IMR-90 (cell line): ENCODE measurements at regions not wholly inside any gene's neighbourhood (a gene's known extent, or its start where the extent isn't known, plus 50 kb on each side); places are given as distances from the start of the nearest gene placed in this dataset.

ENCODE experiments used
- ATAC-seq: fragments of 200-7000 bp; cut with Tn5 transposase; 2 replicates; pipeline ENCODE4 v1.9.1; 2020; ENCODE audit warnings: low read depth, mild to moderate bottlenecking, moderate library complexity
- BruUV-seq: library from RNA; stranded (reverse); fragments of 400-500 nt; replicated peaks from 2 replicates; lab custom pipeline; 2021; lab: Mats Ljungman, UMichigan
- CTCF ChIA-PET: fragments of 300-600 bp; formaldehyde crosslinking; extraction: SDS; loops from one replicate; lab custom pipeline; 2021; ENCODE audit warnings: antibody characterized with exemption; lab: Yijun Ruan, JAX
- POLR2A ChIA-PET: fragments of 300-600 bp; sonication (Branson Sonifier 250); formaldehyde crosslinking; loops from one replicate; lab custom pipeline; 2022; ENCODE audit warnings: antibody characterized with exemption; ENCODE audit not compliant: unreplicated experiment; lab: Charles Lee
- DNase-seq: peaks from one replicate; pipeline ENCODE4 v3.0.0; 2013
- H2AFZ ChIP-seq: replicated peaks from 2 replicates; pipeline ENCODE3; 2013; ENCODE audit warnings: low read length, mild to moderate bottlenecking; ENCODE audit not compliant: poor library complexity
- H2AK5ac ChIP-seq: 2 replicates; pipeline ENCODE4 v1.6.1; 2013; ENCODE audit warnings: low read depth, low read length, inconsistent platforms
- H2AK9ac ChIP-seq: replicated peaks from 2 replicates; pipeline ENCODE3; 2013; ENCODE audit warnings: mild to moderate bottlenecking, low read depth, low read length, moderate library complexity; ENCODE audit not compliant: poor library complexity
- H2BK120ac ChIP-seq: 2 replicates; pipeline ENCODE4 v1.6.1; 2013; ENCODE audit warnings: low read depth, low read length, inconsistent platforms
- H2BK15ac ChIP-seq: 3 replicates; pipeline ENCODE4 v1.6.1; 2013; ENCODE audit warnings: low read depth, low read length, inconsistent platforms
- H2BK20ac ChIP-seq: 2 replicates; pipeline ENCODE4 v1.6.1; 2013; ENCODE audit warnings: low read depth, mild to moderate bottlenecking, inconsistent platforms, low read length, moderate library complexity
- H2BK5ac ChIP-seq: 2 replicates; pipeline ENCODE4 v1.6.1; 2013; ENCODE audit warnings: mild to moderate bottlenecking, low read depth, low read length, inconsistent platforms; ENCODE audit not compliant: poor library complexity, severe bottlenecking
- H3K14ac ChIP-seq: replicated peaks from 2 replicates; pipeline ENCODE4 v1.6.1; 2013; ENCODE audit warnings: low read depth, low read length, inconsistent platforms
- H3K18ac ChIP-seq: 2 replicates; pipeline ENCODE4 v1.6.1; 2013; ENCODE audit warnings: low read depth, low read length, control low read depth
- H3K23ac ChIP-seq: 2 replicates; pipeline ENCODE4 v1.6.1; 2013; ENCODE audit warnings: low read depth, low read length, inconsistent platforms
- H3K27ac ChIP-seq: 2 replicates; pipeline ENCODE4 v1.5.1; 2013; ENCODE audit warnings: mild to moderate bottlenecking, control low read depth, low read length; ENCODE audit not compliant: insufficient read depth
- H3K27me3 ChIP-seq: 2 replicates; pipeline ENCODE4 v1.6.1; 2013; ENCODE audit warnings: low read length; ENCODE audit not compliant: control insufficient read depth, insufficient read depth
- H3K36me3 ChIP-seq: 2 replicates; pipeline ENCODE4 v1.6.1; 2013; ENCODE audit warnings: low read length, mixed read lengths; ENCODE audit not compliant: control insufficient read depth, insufficient read depth
- H3K4ac ChIP-seq: 2 replicates; pipeline ENCODE4 v1.6.1; 2013; ENCODE audit warnings: low read depth, low read length, inconsistent platforms
- H3K4me1 ChIP-seq: 2 replicates; pipeline ENCODE4 v1.6.1; 2013; ENCODE audit warnings: low read length, mixed read lengths; ENCODE audit not compliant: control insufficient read depth, insufficient read depth
- H3K4me2 ChIP-seq: 2 replicates; pipeline ENCODE4 v1.6.1; 2013; ENCODE audit warnings: low read depth, mild to moderate bottlenecking, control low read depth, low read length, moderate library complexity
- H3K4me3 ChIP-seq: 2 replicates; pipeline ENCODE4 v1.5.1; 2013; ENCODE audit warnings: low read depth, mild to moderate bottlenecking, control low read depth, low read length, moderate library complexity; ENCODE audit not compliant: insufficient read depth
- H3K56ac ChIP-seq: 2 replicates; pipeline ENCODE4 v1.6.1; 2013; ENCODE audit warnings: low read length, inconsistent platforms; ENCODE audit not compliant: insufficient read depth; ENCODE audit errors: extremely low read depth
- H3K79me1 ChIP-seq, 2 experiments: 2 replicates each; pipeline ENCODE4 v1.6.1; 2013; ENCODE audit warnings: low read length in 2 of 2, inconsistent platforms in 1 of 2, low read depth in 1 of 2
- H3K9ac ChIP-seq: 2 replicates; pipeline ENCODE4 v1.6.1; 2013; ENCODE audit warnings: low read depth, low read length, control low read depth
- H3K9me1 ChIP-seq: 2 replicates; pipeline ENCODE4 v1.6.1; 2013; ENCODE audit warnings: low read length, inconsistent platforms; ENCODE audit not compliant: insufficient read depth
- H3K9me3 ChIP-seq: 2 replicates; pipeline ENCODE4 v1.6.1; 2013; ENCODE audit warnings: low read length; ENCODE audit not compliant: control insufficient read depth, insufficient read depth
- H4K20me1 ChIP-seq: 2 replicates; pipeline ENCODE4 v1.6.1; 2013; ENCODE audit warnings: low read length, inconsistent platforms; ENCODE audit not compliant: insufficient read depth
- H4K5ac ChIP-seq: 2 replicates; pipeline ENCODE4 v1.6.1; 2013; ENCODE audit warnings: mild to moderate bottlenecking, low read depth, low read length, control low read depth
- H4K8ac ChIP-seq, 2 experiments: 2 replicates each; pipeline ENCODE4 v1.6.1; 2013; ENCODE audit warnings: low read depth in 2 of 2, low read length in 2 of 2, control low read depth in 1 of 2, inconsistent platforms in 1 of 2
- H4K91ac ChIP-seq: 2 replicates; pipeline ENCODE4 v1.6.1; 2013; ENCODE audit warnings: low read depth, low read length, inconsistent platforms; ENCODE audit not compliant: insufficient read depth
- BHLHE40 ChIP-seq: fragments of 150-350 bp; IDR thresholded peaks from 2 replicates; pipeline ENCODE4 v1.6.1; 2016; ENCODE audit warnings: mild to moderate bottlenecking, low read depth, low read length
- CEBPB ChIP-seq: IDR thresholded peaks from 2 replicates; pipeline ENCODE4 v1.6.1; 2012; ENCODE audit warnings: low read depth, low read length, improper control_type of control experiment
- CHD1 ChIP-seq: IDR thresholded peaks from 2 replicates; pipeline ENCODE4 v1.6.1; 2012; ENCODE audit warnings: low read depth, low read length, improper control_type of control experiment
- CTCF ChIP-seq: conservative IDR thresholded peaks from 2 replicates; pipeline ENCODE4 v1.5.1; 2012; ENCODE audit warnings: mild to moderate bottlenecking, low read depth, low read length, improper control_type of control experiment
- MAFK ChIP-seq: IDR thresholded peaks from 2 replicates; pipeline ENCODE4 v1.6.1; 2012; ENCODE audit warnings: low read depth, low read length, improper control_type of control experiment
- MXI1 ChIP-seq: IDR thresholded peaks from 2 replicates; pipeline ENCODE4 v1.6.1; 2012; ENCODE audit warnings: low read depth, mild to moderate bottlenecking, low read length, moderate library complexity, borderline replicate concordance
- NFE2L2 ChIP-seq: fragments of 150-350 bp; IDR thresholded peaks from 2 replicates; pipeline ENCODE4 v1.6.1; 2016; ENCODE audit warnings: low read depth, mild to moderate bottlenecking, low read length
- RAD21 ChIP-seq: IDR thresholded peaks from 2 replicates; pipeline ENCODE4 v1.6.1; 2012; ENCODE audit warnings: low read length, improper control_type of control experiment
- RCOR1 ChIP-seq: IDR thresholded peaks from 2 replicates; pipeline ENCODE4 v1.6.1; 2012; ENCODE audit warnings: mild to moderate bottlenecking, low read length, improper control_type of control experiment; ENCODE audit not compliant: insufficient replicate concordance
- RFX5 ChIP-seq: IDR thresholded peaks from 2 replicates; pipeline ENCODE4 v1.8.0; 2012; ENCODE audit warnings: low read depth, mild to moderate bottlenecking, low read length, moderate library complexity
- USF2 ChIP-seq: fragments of 150-350 bp; IDR thresholded peaks from 2 replicates; pipeline ENCODE4 v1.6.1; 2017; ENCODE audit warnings: mild to moderate bottlenecking, antibody characterized with exemption, low read length, low read depth
- WGBS, 2 experiments: methylation state at CpG; one replicate each; pipeline versions ENCODE4 v1.1.5 to v1.1.7; 2013; ENCODE audit warnings: missing lambda C conversion rate in 2 of 2; ENCODE audit not compliant: insufficient read length in 1 of 2; ENCODE audit errors: extremely low coverage in 2 of 2; 5-methylcytosine and 5-hydroxymethylcytosine counted together
- dilution Hi-C: fragments of 300-500 bp; cut with HindIII; formaldehyde crosslinking; loops from one replicate; pipeline ENCODE4 v1.14.3; 2018; ENCODE audit warnings: low sequenced_read_pairs; ENCODE audit not compliant: unreplicated experiment
- in situ Hi-C: fragments of 300-500 bp; cut with MboI; formaldehyde crosslinking; loops from 3 replicates; pipeline ENCODE4 v1.14.3; 2019; ENCODE audit warnings: low sequenced_read_pairs, inconsistent platforms, mixed read lengths
- intact Hi-C: fragments of 100-400 bp; cut with micrococcal nuclease; formaldehyde crosslinking; loops from 2 replicates; pipeline ENCODE4 v1.10.0; 2022

GRCh38 chr6:26187292-26187691 lies 100.1 kb downstream of the HFE start:
- Histone ChIP-seq H2BK15ac (no peak overlapping the region), H3K27ac (no peak overlapping the region), H2AFZ (no peak overlapping the region), H2BK5ac (no peak overlapping the region), H3K18ac (no peak overlapping the region), H3K9me3 (no peaks in the 10 kb centered on the region), H2BK120ac (no peak overlapping the region), H3K4ac (no peak overlapping the region), H3K9ac (no peak overlapping the region), H3K79me1 (no peaks in the 10 kb centered on the region), H2AK9ac (no peak overlapping the region), H3K36me3 (no peaks in the 10 kb centered on the region), H3K4me1 (no peaks in the 10 kb centered on the region; the same call in 1 of the 2 replicates), H3K4me2 (no peak overlapping the region), H3K9me1 (0 out of 2 replicates have a peak, but pooled peaks cover 5% of the 10 kb centered on the region), H3K27me3 (no peaks in the 10 kb centered on the region), H3K23ac (no peak overlapping the region), H2BK20ac (no peak overlapping the region), H3K56ac (no peak overlapping the region), H3K4me3 (no peak overlapping the region), H4K5ac (no peak overlapping the region), H3K14ac (no peak overlapping the region), H4K91ac (no peak overlapping the region), H4K20me1 (no peaks in the 10 kb centered on the region), H2AK5ac (no peak overlapping the region), H4K8ac (no peak overlapping the region)
- no CpG with 5 or more reads among the region's 3 CpGs for WGBS, 2 experiments
- ChIA-PET CTCF (no interaction called here), POLR2A (no interaction called here)
- intact Hi-C loops = no loop called here
- dilution Hi-C loops = no loop called here
- in situ Hi-C loops = loop anchor here (25.0 kb wide), 1 partner anchor 950 kb away; a partner anchor contains a TSS
- DNase-seq = no peak
- no peak for ATAC-seq
- BruUV-seq = no TSS peak
- TF ChIP-seq USF2 (no peak), CTCF (no peak), CHD1 (no peak), CEBPB (no peak), BHLHE40 (no peak), RFX5 (no peak), RCOR1 (no peak), MXI1 (no peak), NFE2L2 (no peak), MAFK (no peak), RAD21 (no peak)
